ENCODE measurements at regions not wholly inside any gene's neighbourhood (a gene's known extent, or its start where the extent isn't known, plus 50 kb on each side); places are given as distances from the start of the nearest gene placed in this dataset.
"Not testable (repeated sequence)": the region's sequence is repeated elsewhere in the genome, so short reads cannot be mapped to it uniquely, and the experiment has no call there.

DNA sequence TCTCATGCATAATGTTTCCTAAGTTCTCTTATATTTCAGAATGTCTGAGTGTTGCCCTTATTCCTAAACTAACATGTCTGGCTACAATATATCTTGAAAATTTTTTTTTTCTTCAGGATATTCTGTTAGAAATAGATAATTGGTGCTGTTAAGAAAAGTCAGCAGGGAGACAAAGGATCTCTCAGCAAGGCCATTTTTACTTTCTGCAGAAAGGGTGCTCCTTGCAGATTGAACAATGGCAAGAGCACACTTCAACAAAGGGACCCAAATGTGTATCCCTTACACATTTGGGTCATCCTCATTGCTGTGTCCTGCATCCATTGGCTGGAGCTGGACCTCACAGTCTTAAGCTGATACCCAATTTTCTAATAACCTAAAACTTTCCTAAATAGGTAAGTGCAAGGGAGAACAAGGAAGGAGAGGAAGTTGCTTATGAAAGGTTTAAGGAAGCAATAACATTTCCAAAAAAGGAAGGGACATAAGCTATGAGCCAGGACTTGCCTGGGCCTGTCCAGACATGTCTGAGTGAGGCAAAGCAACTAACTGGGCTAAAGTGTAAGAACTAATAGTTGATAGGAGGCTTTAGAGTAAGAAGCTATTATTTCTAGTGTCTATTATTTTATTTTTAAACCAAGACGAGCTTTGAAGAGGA, 429.6 kb downstream of the BCKDHB start:
- no peak for DNase-seq

DNA sequence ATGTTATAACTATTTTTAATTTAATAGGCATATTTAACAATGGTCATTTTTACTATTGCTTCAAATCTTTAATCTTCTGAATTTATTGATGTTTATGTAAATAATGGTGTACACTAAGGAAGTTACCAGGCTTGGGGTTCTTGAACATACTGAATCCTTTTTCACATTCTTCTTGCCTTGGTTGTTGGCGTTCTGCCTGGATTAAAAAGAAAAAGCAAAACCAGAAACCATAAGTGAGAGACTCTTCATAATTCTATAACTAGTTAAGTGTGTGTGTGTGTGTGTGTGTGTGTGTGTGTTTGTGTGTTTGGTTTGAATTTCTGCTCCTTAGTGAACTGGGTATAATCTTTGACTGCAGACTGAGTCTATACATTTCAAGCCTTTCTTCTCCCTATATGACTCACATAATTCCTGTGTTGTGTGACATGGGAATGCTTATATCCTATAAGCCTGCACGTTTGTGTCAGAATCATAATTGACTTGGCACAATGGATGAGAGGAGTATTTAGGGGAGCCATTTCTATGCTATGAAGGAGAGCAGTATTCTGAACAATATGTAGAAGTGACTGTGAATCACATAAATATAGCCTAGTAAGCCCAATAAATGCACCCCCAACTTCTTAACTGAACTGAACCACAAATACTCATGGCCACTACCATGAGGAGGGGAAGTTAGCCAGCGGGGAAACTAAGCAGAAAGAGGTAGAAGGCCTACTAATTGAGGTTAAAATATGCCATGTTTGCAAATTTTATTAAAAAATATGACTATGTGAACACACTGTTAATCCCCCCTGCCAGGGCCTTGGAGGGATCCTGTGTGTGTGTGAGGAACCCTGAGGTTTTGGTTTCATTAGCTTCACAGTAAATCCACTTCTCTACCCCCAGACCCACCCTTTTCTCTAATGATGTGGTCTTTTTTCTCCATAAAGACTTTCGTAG, 425.5 kb downstream of the BCKDHB start:
- DNase-seq, result no peak

DNA sequence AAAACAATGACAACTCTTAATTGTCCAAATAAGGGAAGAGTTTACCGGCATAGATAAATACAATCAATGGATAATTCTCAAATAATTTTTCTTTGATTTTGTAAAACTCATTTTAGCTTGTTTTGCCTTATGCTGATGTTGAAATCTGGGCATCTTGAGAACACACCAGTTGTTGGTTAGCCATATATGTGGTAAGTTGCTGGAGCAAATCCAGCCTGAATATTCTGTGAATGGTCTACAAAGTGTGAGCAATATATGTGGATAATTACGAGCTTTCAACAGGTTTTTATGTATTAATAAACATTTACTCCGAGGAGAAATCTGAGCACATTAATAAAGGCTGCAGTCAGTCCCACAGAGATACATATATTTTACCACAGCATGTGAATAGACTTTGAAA, 423.6 kb downstream of the BCKDHB start:
- DNase-seq, result no peak

DNA sequence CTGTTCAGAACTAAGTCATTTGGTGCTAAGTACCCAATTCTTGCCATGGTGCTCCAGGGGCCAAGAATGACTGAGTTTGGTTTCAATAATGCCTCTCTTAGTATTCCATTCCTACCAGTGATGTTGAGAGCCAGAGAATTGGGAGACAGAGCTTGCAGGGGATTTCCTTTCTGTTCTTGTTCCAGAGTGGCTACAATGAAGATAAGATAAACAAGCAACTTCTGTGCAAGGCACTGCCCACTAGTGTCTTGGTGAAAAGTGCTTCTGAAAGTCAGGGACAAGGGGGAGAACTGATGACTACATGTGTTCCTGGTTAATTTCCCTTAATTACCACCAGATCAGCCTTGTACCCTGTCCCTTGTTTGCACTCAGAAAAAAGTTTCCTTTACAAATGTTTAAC, 421.6 kb downstream of the BCKDHB start:
- peak; percentile 26 for DNase-seq

DNA sequence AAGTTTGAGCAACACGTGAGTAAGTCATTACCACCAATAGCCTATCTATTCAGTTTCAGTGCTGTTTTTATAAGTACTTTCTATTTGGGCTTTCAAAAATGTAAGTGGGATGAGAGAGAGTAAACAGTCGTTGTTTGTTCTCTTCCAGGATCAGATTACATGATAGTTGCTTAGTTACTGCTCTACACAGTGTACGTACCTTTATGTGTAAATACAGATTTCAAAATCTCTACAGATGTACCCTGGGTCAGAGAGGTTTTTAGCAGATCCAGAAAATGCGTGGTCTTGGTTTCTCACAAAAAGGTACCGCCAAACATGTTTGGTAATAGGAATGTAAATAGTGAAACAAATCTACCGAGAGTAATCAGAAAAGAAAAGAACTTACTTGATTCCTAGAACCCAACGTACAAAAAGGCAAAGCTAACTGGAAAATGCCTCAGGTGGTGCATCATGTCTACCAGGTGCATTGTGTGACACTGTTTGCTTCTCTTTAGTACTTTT, 421.1 kb downstream of the BCKDHB start:
- peak; percentile 95 for DNase-seq

DNA sequence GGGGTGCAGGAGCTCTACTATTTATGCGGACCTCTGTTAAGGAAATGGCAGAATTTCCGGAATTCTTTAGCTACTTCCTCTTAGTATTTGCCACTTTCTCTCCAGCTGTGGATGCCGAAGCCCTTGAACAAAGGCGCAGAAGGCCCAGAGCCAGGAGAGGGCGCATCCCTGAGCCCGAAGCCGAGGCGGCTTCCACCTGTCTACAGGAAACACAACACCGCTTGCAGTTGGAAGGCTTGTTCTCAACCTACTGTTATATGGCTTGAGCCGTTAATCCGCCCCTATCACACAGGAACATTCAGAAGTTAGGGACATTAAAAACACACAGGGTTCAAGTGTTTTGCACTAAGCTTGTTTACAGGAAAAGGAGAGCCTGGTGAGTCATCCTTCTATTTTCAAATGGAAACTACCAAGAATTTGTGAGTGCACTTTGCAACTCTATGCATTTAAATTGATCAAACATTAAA, 417.1 kb downstream of the BCKDHB start:
- DNase-seq, result peak; percentile 88

DNA sequence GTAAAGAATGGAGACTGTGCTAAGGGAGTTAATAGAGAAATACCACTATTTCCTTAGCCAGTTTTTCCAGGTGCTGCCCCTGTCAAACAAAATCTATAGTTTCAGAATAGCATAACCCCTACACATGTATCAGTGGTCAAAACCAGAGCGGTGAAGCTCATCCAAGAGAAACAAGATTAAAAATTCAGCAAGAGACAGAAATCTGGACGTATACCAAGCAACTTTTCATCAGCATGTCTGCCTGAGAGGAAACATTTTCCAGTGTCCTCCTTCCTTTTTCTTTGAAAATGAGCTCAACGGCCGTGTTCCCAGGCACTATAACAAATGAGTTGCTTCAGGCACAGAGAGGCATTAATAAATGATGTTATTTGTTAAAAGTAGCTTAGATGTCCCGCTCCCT, 416.5 kb downstream of the BCKDHB start:
- no peak for DNase-seq

DNA sequence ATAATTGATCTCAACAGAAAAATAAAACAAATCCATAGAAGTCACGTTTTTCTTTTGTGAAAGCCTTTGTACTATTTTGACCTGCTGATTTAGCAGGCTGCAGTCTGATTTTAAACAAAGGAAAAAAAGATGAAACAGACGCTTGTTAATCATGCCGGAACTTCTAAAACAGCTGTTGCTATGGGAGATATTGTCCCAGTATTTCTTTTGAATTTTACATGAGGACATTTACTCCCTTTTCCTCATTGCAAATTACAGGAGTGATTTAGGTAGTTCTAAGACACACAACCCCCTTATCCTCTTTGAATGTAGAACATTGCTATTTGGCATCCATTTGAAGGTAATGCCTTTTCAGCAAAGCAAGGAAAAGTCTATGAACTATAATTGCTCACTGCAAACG, 416.1 kb downstream of the BCKDHB start:
- DNase-seq, result no peak

DNA sequence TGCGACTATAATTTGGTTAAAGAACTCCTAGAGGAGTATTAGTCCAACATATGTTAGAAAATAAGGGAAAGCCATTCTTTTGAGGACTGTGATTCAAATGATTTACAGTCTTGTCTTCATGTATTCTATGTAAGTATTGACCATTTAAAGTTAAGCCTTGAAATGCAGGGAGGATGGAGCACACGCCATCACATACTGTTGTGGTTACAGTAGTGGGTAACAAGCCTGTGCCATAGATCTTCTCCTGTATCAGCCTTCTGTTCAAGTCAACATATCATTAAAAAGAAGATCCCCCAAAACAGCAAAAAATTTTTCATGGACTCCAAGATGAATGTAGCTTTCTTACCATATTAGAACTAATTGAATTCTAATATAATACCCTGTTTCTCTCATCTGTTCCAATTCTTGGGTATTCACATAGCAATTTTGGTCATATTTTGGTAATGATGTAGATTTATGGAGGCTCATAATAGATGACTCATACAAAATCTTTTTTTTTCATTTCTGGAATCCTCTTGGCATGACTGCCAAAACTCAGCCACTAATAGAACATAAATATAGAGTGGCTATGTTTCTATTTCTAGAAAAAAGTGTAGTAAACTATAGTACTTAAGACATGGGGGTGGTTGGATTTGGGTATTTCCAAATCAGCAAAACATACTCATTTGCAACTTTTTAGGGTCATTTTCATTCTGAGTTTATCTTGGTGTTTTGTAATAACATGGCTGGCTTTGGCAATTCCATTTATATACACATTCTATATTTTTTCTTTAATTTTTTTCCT, 413.5 kb downstream of the BCKDHB start:
- DNase-seq, result no peak

DNA sequence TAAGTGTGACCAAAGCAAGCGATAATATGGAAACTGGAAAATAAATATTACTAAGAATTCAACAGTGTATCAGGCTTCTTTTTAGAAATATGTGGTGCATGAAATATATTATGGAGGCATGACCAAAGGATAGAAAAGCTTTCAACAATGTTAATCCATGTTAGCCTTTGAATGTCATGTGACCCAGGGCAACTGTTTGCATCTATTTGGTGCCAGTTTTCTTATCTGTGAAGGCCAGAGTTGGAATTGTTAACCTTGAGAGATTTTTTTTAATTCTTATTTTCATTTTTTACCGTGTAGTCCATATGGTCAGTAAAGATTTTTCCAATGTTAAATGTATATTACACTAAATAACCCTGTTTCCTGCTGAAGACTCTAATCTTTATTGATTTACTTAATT, 411.1 kb downstream of the BCKDHB start:
- DNase-seq, result no peak

DNA sequence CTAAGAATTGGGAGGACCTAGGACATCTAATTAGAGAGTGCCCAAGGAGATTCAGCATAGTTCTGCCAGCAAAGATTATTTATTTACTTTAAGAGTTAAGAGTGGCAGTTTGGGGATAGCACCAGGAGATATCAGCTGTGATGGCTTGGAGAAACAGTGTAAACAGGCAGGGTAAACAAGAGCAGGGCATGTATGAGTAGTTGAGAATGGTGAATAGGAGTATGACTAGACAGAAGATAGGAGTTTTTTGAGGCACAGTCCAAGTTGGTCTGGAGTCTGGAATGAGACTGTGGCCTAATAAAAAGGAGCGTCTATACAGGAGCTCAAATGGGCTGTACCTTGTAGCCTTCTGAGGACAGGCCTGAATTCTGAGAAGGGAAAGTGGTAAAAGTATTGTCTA, 404.1 kb downstream of the BCKDHB start:
- DNase-seq, result not testable (repeated sequence)

DNA sequence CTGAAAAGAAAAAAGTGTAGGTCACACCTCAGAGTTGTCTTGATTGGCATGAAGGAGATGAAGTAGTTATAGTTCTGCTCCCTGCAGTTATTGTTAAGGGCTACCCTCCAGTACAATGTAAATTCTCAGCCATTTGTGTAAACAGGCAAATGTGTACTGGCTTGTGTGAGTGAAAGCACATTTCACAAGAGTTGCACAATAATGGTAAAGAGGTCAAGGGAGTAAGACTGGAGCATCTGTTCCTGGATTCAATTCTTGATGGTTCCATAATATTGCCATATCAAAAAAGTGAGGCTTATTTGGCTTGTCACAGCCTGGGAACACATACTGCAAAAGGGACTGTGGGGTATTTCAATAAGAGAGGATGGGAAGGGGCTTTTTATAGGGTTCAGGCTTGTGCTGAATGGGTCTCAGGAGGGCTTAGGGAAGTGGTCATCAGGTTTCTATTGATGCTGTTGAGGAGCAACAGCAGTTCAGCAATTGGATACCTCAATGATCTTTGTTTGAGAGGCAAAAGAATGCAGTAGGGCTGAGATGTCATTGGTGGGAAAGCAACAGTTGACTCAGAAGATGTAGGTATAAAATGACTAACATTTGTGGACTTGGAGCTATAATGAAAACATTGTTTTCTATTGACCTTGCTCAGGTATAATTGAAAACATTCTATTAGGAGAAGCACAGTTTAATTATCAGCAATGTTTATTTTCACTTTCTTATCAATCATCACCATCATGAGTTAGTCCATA, 402.6 kb downstream of the BCKDHB start:
- no peak for DNase-seq

DNA sequence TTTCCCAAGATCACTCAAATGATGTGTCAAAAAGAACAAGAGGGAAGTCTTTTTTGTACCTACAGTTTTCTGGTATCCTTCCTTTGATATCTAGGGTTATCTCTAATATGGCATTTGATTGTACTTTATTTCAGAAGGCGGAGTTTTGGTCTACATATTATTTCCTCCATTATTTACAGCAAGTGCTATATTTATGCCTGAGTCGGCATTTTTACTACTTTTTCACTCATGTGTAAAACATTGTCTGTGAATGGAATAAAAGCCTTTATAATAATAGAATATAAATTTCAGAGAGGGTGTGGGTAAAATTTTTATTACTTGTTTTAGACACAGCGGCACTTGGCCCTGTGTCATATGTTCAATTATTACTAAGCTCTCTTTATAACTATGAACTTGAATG, 398.4 kb downstream of the BCKDHB start:
- no peak for DNase-seq

DNA sequence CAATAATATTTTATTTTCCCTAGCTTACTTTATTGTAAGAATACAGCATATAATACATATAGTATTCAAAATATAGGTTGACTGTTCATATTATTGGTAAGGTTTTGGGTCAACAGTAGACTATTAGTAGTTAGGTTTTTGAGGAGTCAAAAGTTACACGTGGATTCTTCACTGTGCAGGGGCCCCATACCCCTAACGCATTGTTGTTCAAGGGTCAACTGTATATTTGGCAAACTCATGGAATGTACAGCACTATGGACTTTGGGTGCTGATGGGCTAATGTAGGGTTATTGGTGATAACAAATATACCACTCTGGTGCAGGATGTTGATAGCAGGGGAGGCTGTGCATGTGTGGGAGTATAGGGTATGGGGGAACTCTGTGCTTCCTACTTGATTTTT, 397.2 kb downstream of the BCKDHB start:
- no peak for DNase-seq

DNA sequence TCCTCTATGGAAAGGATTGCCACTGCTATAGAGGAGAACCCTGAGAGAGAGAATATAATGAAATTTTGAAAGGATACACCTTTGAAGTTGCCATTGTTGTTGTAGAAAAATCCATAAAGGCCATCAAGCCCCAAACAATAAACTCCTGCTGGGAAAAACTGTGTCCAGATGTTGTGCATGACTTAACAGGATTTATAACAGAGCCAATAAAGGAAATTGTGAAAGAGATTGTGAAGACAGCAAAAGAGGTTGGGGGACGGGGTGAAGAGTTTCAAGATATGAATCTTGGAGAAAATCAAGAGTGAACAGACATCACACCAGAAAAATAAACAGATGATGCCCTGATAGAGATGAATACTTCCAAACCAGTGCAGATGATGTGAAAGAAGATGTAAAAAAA, 396.4 kb downstream of the BCKDHB start:
- no peak for DNase-seq

DNA sequence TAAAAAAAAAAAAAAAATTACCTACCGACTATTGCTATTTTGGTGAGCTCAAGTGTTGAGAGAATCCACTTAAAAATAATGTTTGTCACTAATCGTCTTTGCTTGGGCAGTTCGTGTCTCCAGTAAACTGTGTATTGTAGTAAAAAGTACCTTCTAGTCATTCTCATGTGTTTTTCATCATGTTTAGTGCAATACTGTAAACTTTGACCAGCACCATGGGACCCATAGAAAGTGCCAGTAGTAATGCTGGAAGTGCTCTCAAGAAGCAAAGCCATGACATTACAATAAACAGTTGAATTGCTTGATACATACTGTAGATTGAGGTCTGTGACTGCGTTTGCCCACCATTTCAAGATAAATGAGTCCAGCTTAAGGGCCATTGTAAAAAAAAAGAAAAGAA, 395.2 kb downstream of the BCKDHB start:
- DNase-seq, result no peak

DNA sequence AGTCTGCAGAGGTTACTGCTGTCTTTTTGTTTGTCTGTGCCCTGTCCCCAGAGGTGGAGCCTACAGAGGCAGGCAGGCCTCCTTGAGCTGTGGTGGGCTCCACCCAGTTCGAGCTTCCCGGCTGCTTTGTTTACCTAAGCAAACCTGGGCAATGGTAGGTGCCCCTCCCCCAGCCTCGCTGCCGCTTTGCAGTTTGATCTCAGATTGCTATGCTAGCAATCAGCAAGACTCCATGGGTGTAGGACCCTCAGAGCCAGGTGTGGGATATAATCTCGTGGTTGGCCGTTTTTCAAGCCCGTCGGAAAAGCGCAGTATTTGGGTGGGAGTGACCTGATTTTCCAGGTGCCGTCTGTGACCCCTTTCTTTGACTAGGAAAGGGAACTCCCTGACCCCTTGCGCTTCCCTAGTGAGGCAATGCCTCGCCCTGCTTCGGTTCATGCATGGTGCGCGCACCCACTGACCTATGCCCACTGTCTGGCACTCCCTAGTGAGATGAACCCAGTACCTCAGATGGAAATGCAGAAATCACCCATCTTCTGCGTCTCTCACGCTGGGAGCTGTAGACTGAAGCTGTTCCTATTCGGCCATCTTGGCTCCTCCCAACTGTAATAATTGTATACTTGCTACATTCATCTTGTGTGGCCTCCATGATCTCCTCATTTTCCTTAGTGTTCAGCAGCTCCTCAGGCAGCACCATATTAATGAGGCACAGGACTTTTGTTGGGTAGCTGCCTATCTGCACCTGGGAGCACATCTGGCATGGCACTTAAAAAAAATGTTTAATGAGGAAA, 391.4 kb downstream of the BCKDHB start:
- DNase-seq, result not testable (repeated sequence)

DNA sequence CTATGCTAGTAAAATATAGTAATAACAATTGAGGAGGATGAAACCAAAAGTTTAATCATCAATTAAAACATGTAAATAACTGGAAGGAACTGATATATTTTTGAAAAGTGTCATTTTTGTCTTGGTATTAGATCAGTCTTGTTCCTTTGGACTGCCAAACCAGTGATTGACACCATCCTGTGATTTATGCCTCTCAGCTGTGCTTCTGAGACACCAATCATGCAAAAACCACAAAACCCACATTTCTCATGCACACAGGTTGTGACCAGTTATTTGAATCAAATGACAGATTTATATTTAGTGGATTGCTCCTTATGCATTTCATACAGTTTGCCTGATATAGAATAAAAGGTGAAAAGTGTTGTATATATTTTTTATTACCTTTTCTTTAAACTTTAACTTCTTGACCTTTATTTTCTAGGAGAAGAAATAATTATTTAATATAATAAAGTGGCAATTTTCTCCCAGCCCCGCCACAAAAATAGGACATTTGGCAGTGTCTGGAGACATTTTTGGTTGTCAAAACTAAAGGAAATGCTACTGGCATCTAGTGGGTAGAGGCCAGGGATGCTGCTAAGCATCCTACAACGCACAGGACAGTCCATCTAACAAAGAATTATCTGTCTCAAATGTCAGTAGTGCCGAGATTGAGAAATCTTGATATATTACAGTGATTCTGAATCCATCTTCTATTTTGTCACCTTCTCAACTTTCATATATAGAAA, 383.6 kb downstream of the BCKDHB start:
- DNase-seq, result no peak

DNA sequence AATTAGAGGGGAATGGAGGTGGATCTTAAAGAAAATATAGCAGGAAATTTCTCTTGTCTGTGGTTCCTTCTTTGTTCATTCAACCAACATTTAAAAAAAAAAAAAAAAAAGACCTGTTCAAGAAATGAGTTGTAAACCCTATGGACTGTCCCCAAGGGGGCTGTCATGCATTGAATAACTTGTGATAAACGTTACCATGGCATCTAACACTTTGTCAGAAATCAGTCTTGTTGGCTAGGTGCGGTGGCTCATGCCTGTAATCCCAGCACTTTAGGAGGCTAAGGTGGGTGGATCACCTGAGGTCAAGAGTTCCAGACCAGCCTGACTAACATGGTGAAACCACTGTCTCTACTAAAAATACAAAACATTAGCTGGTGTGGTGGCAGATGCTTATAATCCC, 381.7 kb downstream of the BCKDHB start:
- no peak for DNase-seq

DNA sequence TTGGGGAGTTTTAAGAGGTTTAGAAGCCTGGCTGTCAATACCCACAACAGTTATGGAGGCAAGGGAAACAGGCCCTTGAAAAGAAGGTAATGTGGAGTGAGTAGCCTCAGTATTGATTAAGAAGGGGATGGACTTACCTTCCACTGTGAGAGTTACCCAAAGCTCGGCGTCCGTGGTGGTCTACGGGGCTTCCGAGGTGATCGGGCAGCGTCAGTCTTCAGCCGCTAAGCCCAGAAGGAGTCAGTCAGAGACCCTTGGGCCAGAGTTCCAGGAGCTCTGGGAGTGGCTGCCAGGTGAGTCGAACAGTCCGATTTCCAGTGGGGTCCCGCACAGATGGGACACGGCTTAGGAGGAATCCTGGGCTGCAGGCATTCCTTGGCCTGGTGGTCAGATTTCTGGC, 379.0 kb downstream of the BCKDHB start:
- DNase-seq, result not testable (repeated sequence)

DNA sequence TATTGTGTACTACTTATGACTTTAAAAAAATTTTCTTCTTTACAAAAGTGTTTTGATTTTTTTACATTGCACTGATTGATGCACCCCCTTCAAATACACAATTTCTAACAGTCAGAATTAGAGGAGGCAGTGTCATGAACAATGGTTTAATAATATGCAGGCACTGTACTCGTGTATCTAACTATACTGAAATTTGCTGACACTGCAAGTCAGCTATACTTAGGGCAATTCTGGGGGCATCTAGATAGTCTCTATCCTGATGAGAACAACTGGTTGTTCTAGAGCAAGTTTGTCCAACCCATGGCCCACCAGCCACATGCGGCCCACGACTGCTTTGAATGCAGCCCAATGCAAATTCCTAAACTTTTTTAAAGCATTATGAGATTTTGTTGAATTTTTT, 375.6 kb downstream of the BCKDHB start:
- DNase-seq, result no peak

Measured in NCI-H2029 (cell line).